ENCODE measurements at regions not wholly inside any gene's neighbourhood (a gene's known extent, or its start where the extent isn't known, plus 50 kb on each side); places are given as distances from the start of the nearest gene placed in this dataset.

GRCh38 chr12:82213761-82214160, 144.4 kb downstream of the CCDC59 start:
- no peaks in the 10 kb centered on the region for H3K36me3 ChIP-seq (ENCODE audit: insufficient read depth, low read length)
- Mint-ChIP-seq H3K27ac (ENCODE audit: unreplicated experiment) (no peak overlapping the region), H3K4me3 (ENCODE audit: unreplicated experiment) (no peak overlapping the region), H3K4me1 (ENCODE audit: low read depth, unreplicated experiment) (no peaks in the 10 kb centered on the region), H3K27me3 (ENCODE audit: low read depth, unreplicated experiment) (no peaks in the 10 kb centered on the region), H3K9me3 (ENCODE audit: unreplicated experiment) (peaks cover 9% of the 10 kb centered on the region), H3K36me3 (ENCODE audit: low read depth, unreplicated experiment) (no peaks in the 10 kb centered on the region)
- no peak overlapping the region for H3K4me2 ChIP-seq (ENCODE audit: low read length)
- no peaks in the 10 kb centered on the region for H4K20me1 ChIP-seq (ENCODE audit: insufficient read depth, low read length)
- no peak overlapping the region for H3K4me3 ChIP-seq (ENCODE audit: insufficient read depth, low read depth, low read length)
- H2AFZ ChIP-seq (ENCODE audit: low read depth, low read length) = no peak overlapping the region
- no peaks in the 10 kb centered on the region for H3K79me2 ChIP-seq (ENCODE audit: insufficient read depth, low read length)
- no peaks in the 10 kb centered on the region for H3K27me3 ChIP-seq (ENCODE audit: insufficient read depth, low read length)
- TF ChIP-seq EZH2 (IDR thresholded peaks at IDR 0.05; ENCODE audit: insufficient read depth, low read length) (no peak), CTCF (IDR thresholded peaks at IDR 0.05; ENCODE audit: insufficient read depth, low read depth, low read length) (no peak)
- H3K9me3 ChIP-seq (ENCODE audit: insufficient read depth, low read depth, low read length) = peaks cover 4% of the 10 kb centered on the region
- DNase-seq (ENCODE audit: low read depth) (no peak), FAIRE-seq (no peak)
- no peak overlapping the region for H3K9ac ChIP-seq (ENCODE audit: low read length)
- H3K4me1 ChIP-seq (ENCODE audit: insufficient read depth, low read length) = no peaks in the 10 kb centered on the region
- H3K27ac ChIP-seq (ENCODE audit: low read depth, low read length) = no peak overlapping the region

DNA sequence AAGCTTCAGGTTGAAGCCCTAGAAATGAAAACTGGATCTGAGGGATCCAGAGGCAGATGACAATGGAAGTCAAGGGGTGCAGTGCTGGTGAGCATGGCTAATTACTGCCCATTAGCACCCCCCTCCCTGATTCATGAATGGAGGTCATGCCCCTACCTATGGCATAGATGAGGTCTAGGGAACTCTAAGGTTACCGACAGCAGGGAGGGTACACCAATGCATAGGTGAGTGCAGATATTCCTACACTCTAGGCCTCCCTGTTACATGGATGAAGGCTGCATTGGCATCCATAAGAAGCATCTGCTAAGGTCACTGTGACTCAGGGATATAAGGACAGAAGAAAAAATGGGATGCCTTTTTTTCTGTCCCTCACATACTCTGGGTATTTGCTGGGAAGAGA, 147.3 kb downstream of the CCDC59 start:
- Mint-ChIP-seq H3K9me3 (ENCODE audit: unreplicated experiment) (peaks cover 11% of the 10 kb centered on the region), H3K4me3 (ENCODE audit: unreplicated experiment) (no peak overlapping the region), H3K36me3 (ENCODE audit: low read depth, unreplicated experiment) (no peaks in the 10 kb centered on the region), H3K27ac (ENCODE audit: unreplicated experiment) (no peak overlapping the region), H3K4me1 (ENCODE audit: low read depth, unreplicated experiment) (no peaks in the 10 kb centered on the region), H3K27me3 (ENCODE audit: low read depth, unreplicated experiment) (no peaks in the 10 kb centered on the region)
- Histone ChIP-seq H3K9ac (ENCODE audit: low read length) (no peak overlapping the region), H3K27me3 (ENCODE audit: insufficient read depth, low read length) (no peaks in the 10 kb centered on the region), H4K20me1 (ENCODE audit: insufficient read depth, low read length) (no peaks in the 10 kb centered on the region), H3K36me3 (ENCODE audit: insufficient read depth, low read length) (no peaks in the 10 kb centered on the region), H3K4me3 (ENCODE audit: insufficient read depth, low read depth, low read length) (no peak overlapping the region), H3K79me2 (ENCODE audit: insufficient read depth, low read length) (no peaks in the 10 kb centered on the region), H3K4me1 (ENCODE audit: insufficient read depth, low read length) (no peaks in the 10 kb centered on the region), H3K4me2 (ENCODE audit: low read length) (no peak overlapping the region), H3K9me3 (ENCODE audit: insufficient read depth, low read depth, low read length) (peaks cover 9% of the 10 kb centered on the region), H3K27ac (ENCODE audit: low read depth, low read length) (no peak overlapping the region), H2AFZ (ENCODE audit: low read depth, low read length) (no peak overlapping the region)
- TF ChIP-seq CTCF (IDR thresholded peaks at IDR 0.05; ENCODE audit: insufficient read depth, low read depth, low read length) (no peak), EZH2 (IDR thresholded peaks at IDR 0.05; ENCODE audit: insufficient read depth, low read length) (no peak)
- no peak for FAIRE-seq
- DNase-seq (ENCODE audit: low read depth) = no peak

DNA sequence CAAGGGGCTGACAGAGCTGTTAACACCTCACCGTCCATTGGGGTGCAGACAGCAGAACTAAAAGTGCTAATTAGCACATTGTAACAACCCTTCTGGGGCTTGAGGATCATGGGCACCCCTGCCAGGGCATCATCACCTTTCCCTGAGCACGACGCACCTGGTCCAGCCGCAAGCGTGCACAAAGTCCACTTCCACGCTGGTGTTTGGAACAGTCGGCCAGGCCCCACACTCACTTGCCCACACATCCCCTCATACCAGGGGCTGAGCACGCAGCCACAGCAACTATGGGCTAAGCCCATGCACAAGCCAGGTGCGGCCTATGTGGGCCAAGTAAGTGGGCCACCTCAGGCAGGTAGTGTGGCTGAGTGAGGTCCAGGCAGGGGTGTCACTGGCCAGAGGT, 148.7 kb downstream of the CCDC59 start:
- Mint-ChIP-seq H3K4me3 (ENCODE audit: unreplicated experiment) (no peak overlapping the region), H3K27me3 (ENCODE audit: low read depth, unreplicated experiment) (no peaks in the 10 kb centered on the region), H3K36me3 (ENCODE audit: low read depth, unreplicated experiment) (no peaks in the 10 kb centered on the region), H3K9me3 (ENCODE audit: unreplicated experiment) (peaks cover 13% of the 10 kb centered on the region), H3K27ac (ENCODE audit: unreplicated experiment) (no peak overlapping the region), H3K4me1 (ENCODE audit: low read depth, unreplicated experiment) (no peaks in the 10 kb centered on the region)
- no peak overlapping the region for H3K27ac ChIP-seq (ENCODE audit: low read depth, low read length)
- H3K4me3 ChIP-seq (ENCODE audit: insufficient read depth, low read depth, low read length) = no peak overlapping the region
- H3K27me3 ChIP-seq (ENCODE audit: insufficient read depth, low read length) = no peaks in the 10 kb centered on the region
- no peak overlapping the region for H3K9ac ChIP-seq (ENCODE audit: low read length)
- FAIRE-seq = no peak
- H3K79me2 ChIP-seq (ENCODE audit: insufficient read depth, low read length) = no peaks in the 10 kb centered on the region
- H3K4me2 ChIP-seq (ENCODE audit: low read length) = no peak overlapping the region
- H2AFZ ChIP-seq (ENCODE audit: low read depth, low read length) = no peak overlapping the region
- no peaks in the 10 kb centered on the region for H3K36me3 ChIP-seq (ENCODE audit: insufficient read depth, low read length)
- H3K4me1 ChIP-seq (ENCODE audit: insufficient read depth, low read length) = no peaks in the 10 kb centered on the region
- no peak for DNase-seq (ENCODE audit: low read depth)
- peaks cover 14% of the 10 kb centered on the region for H3K9me3 ChIP-seq (ENCODE audit: insufficient read depth, low read depth, low read length)
- H4K20me1 ChIP-seq (ENCODE audit: insufficient read depth, low read length) = no peaks in the 10 kb centered on the region
- TF ChIP-seq EZH2 (IDR thresholded peaks at IDR 0.05; ENCODE audit: insufficient read depth, low read length) (no peak), CTCF (IDR thresholded peaks at IDR 0.05; ENCODE audit: insufficient read depth, low read depth, low read length) (no peak)

Measured in astrocyte (in vitro differentiated cells and primary cell).